GM19438 (cell line): ENCODE measurements at regions not wholly inside any gene's neighbourhood (a gene's known extent, or its start where the extent isn't known, plus 50 kb on each side); places are given as distances from the start of the nearest gene placed in this dataset.
"Not testable (repeated sequence)": the region's sequence is repeated elsewhere in the genome, so short reads cannot be mapped to it uniquely, and the experiment has no call there.

Experiments
- ATAC-seq: cut with Tn5 transposase; IDR thresholded peaks from one replicate; pipeline ENCODE4 v1.9.1; 2021; ENCODE audit warnings: low read depth; ENCODE audit not compliant: unreplicated experiment

DNA sequence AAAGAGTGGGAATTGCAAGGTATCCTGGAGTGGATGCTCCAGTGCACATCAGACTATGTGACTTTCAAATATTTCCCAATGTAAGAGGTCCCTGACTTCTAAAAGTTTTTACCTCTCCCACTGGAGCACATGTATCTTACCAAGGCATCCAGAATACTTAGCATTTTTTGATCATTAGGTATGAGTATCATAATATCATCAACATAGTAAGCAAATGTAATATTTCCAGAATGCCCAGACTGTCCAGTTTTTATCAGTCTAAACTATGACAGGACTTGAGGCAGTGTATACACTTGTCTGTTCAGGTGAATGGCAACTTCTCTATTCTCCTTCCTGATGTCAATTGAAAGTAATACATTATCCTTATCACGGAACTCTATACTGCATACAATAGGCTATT, 924.6 kb upstream of the GJE1 start:
- no peak for ATAC-seq

DNA sequence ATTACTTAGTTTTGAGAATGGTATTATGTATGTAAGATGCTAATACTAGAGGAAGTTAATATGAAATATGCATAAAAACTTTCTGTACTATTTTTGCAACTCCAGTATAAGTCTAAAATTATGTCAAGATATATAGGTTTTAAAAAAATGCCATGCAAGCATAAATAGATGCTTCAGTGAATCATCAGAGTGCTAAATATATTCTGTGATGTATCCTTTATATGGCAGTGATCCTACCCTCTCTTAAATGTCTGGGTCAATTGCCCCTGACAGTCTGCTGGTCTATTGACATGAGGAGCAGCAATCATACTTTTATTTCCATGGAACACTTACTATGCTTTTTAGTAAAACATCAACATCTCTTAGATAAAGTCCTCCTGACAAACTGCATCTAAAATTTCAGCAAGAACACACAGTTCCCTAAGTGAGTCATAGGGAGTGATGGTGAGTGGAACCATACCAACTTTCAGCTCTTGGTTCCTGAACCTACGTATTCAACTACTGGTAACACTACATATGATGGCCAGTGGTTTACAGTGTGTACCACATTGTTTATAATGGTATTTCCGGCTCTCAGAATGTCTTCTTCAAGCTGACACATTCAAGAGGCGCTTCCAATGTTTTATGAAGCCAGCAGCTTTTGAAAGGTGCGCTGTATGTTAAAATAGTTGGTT, 928.7 kb upstream of the GJE1 start:
- no peak for ATAC-seq

DNA sequence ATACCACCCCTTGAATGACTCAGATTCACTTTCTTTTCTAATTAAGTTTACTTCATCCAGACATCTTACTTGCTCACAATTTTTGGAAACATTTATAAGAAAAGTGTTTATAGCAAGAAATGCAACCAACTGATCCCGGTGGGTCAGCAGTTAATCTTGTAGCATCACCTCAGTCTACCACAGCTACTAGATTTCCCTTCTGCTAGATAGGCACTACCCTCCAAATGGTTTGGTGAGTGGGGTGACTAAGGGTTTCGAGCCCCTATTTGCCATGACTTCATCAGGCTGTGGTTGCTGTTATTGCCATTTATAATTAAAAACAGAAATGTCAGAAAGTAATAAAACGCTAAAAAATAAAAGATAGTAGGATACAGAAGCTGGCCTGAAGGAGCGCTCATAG, 930.1 kb upstream of the GJE1 start:
- no peak for ATAC-seq

DNA sequence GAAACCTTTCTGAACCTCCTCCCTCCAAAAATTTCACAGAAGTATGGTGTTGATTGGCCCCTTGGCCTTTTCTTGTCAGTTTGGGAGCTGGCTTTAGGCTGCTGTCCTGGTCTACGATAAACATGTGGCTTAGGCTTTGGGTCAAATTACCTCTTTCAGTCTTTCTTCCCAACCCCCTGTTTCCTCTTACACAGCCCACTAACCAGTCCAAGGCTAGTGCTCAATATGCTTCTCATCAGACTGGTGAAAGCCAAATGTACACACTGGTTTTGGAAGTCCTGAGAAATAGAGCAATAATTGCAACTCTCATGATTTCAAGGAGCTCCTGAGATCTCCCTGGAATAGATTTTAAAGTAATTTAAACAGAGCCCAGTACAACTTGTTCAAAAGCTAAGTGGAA, 933.7 kb upstream of the GJE1 start:
- ATAC-seq = no peak

DNA sequence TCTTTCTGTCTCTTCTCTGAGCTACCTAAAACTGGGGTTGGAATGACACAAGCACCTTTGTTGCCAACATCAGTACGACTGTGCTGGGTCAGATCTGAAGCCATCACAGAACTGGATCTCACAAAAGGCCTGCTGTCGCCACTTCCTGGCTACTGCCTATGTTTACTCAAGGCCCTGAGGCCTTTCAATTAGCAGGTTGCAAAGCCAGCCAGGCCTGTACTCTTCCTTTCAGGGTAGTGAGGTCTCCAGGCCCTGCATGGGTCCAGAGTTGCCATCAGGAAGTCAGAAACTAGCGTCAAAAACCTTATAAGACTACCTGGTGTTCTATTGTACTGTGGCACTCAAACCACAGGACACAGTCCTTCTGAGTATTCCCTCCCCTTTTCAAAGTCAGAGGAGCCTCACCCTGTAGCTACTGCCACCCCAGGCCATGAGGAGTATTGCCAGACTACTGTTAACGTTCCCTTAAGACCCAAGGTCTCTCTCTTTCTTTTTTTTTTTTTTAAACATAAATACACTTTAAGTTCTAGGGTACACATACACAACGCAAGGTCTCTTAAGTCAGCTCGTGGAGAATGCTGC, 937.4 kb upstream of the GJE1 start:
- ATAC-seq = no peak

DNA sequence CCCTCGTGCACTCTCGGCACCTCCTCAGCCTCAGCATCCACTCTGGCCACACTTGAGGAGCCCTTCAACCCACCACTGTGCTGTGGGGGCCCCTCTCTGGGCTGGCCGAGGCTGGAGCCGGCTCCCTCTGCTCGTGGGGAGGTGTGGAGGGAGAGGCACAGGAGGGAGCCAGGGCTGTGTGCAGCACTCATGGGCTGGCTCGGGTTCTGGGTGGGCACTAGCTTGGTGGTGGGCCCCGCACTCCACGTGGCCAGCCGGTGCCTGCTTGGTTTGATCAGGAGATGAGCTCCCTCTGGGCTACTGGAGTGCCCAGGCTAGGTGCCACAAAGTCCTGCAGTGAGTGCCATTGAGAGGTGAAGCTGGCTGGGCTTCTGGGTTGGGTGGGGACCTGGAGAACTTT, 949.4 kb upstream of the GJE1 start:
- ATAC-seq = no peak

DNA sequence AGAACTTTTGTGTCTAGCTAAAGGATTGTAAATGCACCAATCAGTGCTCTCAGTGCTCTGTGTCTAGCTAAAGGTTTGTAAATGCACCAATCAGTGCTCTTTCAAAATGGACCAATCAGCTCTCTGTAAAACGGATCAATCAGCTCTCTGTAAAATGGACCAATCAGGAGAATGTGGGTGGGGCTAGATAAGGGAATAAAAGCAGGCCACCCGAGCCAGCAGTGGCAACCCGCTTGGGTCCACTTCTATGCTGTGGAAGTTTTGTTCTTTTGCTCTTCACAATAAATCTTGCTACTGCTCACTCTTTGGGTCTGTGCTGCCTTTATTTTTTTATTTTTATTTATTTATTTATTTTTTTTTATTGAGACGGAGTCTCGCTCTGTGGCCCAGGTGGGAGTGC, 957.3 kb upstream of the GJE1 start:
- ATAC-seq = not testable (repeated sequence)

DNA sequence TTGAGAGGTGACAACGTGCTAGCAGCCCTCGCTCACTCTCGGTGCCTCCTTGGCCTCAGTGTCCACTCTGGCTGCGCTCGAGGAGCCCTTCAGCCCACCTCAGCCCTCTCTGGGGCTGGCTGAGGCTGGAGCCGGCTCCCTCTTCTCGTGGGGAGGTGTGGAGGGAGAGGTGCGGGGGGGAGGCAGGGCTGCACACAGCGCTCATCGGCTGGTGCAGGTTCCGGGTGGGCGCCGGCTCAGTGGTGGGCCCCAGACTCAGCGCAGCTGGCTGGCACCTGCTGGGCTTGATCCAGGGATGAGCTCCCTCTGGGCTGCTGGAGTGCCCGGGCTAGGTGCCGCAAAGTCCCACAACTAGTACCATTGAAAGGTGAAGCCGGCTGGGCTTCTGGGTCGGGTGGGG, 957.8 kb upstream of the GJE1 start:
- no peak for ATAC-seq

DNA sequence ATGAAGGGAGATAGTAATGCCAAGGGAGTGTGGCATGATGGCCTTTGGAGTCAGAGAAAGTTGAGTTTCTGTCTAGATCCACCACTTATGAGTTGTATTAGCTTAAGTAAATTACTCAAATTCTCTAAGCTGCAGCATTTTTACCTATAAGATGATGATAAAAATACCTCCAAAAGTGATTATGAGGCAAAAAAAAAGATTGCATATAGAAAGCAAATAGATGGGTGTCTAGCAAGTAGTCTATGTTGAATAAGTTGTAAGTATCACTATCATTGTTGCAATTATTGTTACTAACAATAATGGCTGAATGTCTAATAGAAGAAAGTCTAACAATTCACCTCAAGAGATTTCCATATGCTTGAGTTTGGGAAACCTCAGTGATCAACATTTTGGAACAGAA, 959.2 kb upstream of the GJE1 start:
- no peak for ATAC-seq

DNA sequence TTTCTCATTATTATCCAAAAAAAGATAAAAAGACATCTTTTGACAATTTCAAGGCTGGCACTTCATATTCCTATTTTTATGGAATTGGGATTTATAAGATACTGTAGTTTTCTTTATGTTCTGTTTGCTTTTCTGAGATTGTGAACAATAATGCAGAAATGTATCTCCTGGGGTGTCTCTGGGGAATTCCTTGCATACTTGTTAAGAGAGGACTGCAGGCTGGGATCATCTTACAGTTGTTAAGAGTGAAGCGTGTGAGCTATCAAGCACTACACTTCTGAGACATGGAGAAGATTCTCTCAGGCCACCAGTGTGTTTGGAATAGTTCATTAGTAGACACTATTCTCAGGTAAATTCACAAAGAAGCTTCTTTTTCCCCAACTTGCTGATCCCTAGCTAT, 963.3 kb upstream of the GJE1 start:
- no peak for ATAC-seq

DNA sequence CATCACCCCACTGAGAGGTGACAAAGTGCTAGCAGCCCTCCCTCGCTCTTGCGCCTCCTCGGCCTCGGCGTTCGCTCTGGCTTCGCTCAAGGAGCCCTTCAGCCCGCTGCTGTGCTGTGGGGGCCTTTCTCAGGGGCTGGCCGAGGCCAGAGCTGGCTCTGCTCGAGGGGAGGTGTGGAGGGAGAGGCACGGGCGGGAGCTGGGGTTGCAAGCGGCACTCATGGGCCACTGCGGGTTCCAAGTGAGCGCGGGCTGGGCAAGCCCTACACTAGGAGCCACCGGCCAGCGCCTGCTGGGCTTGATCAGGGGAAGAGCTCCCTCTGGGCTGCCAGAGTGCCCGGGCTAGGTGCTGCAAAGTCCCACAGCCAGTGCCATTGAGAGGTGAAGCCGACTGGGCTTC, 964.8 kb upstream of the GJE1 start:
- no peak for ATAC-seq

DNA sequence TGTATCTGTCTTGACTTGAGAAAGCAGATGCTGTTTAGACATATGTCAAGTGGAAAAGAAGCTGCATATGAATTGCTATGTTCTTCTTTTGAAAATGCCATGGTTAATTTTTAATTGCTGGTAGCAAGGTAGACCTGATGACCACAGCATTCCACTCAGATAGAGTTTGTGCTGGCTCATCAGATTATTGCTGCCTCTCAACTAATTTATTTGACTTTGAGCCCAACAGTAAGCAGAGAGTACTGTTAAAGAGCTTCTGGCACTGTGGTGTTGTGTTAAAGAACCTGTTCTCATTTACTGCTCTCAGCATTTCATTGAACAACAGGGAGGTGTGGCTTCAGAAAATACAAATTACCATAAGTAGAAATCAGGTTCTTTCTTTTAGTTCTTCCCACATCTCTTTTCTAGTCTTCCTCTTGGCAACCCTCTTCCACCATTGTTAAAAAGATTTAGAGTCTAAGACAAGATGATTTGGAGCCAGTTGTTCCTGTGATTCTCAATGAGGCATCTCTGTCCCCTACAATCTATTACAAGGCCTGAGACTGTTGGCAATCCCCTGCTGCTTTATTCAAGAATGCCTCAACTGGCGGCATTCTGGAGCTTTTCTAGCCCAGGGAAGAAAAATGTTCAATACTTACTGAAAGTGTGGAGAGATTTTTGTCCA, 967.6 kb upstream of the GJE1 start:
- no peak for ATAC-seq

DNA sequence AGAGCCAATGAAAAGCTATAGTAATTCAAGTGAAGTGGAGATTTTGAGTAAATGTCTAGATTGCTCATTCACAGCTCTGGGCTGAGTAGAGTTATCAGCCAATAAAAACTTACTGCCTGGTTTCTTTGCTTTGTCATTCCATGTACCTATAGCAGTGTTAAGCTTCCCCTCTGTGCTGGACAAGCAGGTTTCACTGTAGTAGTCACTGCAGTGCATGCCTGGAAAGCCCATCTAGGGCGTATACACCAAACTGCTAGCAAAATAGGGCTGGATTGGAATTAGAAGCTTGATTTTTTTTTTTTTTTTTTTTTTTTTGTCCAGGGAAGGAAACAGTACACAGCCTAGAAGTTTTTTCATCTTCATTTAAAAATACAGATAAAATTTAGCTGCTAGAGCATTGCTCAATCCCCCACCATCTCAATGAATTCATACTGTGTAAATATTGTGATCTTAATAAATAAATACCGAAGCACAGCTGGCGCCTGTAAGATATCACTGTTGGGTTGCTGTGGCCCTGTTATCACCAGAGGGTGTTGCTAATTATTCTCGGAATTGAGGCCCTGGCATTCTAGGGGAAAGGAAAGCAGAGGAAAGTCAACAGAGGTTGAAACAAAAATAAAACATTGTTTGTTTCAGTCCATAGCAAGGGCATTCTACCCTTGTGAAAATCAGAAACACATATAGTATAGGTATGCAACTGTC, 968.5 kb upstream of the GJE1 start:
- ATAC-seq = no peak

DNA sequence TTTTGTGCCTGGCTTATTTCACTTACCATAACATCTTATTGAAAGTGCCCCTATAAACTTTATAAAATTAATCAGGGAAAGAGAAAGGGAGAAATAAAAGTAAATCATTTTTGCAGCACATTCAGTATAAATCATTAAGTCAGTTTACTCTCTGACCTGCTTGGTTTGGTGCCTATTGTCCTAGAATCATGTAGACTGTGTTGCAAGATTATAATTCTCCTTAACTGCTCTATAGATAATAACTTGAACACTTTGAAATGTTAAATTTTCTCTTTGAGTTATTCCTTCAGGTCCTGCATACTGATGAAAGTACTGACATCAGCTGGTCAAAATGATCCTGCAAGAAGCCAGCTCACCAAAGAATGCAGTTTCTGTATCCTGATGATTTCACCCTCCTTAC, 969.6 kb upstream of the GJE1 start:
- ATAC-seq = no peak

DNA sequence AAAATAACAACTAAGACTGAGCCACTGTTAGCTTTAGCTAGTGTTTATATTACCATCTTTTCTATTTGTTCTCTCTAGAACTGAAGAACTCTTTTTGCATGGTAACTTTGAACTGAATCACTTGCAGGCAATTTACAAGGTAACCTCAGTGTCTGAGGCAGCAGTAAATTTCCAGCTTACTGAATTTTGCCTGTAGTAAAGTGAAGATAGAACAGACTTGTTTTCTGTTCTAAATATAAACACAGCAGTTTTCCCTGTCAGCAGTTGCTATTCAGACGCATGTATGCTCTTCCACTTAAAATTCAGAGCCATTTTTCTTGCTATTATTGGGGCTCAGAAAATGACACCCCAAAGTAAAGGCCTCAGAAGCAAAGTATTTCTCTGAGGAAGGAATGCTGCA, 974.0 kb upstream of the GJE1 start:
- ATAC-seq = no peak

DNA sequence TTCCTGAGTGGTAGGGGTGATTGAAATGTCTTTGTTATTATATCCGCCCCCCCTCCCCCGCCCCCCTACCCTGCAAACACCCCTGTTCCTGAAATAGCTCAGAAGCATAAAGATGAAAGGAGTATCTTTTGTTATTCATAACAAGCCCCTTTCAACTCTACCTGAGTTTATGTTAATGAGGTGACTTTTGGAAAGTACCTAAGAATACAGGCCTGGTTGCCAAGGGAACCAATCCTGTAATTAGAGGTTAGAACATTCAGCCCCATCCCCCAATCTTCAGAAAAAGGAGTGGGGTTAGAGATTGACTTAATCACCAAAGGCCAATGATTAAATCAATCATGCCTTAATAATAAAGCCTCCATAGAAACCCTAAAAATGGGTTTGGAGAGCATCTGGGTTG, 979.2 kb upstream of the GJE1 start:
- no peak for ATAC-seq

DNA sequence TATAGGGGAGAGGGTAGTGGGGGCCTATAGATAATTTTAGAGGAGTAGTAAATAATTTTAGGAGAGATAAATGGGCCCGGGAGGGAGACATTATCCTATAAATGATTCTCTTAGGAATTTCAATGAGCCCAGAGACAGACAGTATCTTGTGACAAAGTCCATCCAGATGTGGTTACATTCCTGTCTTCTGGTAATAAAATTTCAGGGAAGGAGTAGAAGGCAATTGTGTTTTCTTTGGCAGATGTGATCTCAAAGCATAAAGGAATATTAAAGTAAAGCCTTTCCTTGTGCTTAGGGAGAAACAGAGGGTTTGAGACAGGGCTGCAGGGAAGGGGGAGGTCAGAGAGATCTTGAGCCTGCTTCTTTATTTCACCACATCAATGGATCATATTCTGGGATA, 979.8 kb upstream of the GJE1 start:
- no peak for ATAC-seq

DNA sequence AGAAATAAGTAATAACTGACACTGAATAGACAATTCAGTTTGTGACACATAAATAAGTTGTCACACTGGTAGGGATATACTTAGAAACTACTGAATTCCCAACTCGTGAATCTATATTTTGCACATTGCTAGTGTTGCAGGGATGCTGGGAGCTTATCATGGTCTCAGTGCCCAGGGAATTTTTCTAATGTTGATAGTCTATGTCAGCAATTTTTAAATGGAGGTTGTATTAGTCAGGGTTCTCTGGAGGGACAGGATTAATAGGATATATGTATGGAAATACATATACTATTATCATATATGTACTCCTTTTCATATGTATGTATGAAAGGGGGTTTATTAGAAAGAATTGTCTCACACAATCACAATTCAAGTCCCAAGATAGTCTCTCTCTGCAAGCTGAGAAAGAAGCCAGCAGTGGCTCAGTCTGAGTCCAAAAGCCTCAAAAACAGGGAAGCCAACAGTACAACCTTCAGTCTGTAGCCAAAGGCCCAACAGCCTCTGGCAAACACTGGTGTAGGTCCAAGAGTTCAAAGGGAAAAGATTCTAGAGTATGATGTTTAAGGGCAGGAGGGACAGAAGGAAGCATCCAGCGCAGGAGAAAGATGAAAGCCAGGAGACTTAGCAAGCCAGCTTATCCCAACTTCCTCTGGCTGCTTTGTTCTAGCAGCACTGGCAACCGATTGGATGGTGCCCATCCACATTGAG, 980.9 kb upstream of the GJE1 start:
- ATAC-seq = no peak

DNA sequence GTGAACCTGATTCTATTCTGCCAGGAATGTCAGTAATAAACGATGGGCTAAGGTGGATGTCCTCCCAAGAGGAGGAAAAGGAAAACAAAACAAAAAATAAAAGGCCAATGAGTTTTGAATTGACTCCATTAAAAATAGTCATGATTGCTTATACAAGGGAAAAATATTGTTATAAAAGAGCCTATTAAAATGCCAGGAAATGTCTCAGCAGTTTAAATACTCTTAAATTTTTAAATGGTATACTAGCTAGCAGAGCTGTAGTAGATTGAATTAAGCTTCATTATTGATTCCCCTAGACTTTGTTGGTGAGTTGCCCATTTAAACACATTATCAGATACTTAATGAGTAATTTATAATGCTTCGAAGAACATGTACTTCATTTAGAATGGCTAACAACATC, 990.9 kb upstream of the GJE1 start:
- ATAC-seq = no peak

DNA sequence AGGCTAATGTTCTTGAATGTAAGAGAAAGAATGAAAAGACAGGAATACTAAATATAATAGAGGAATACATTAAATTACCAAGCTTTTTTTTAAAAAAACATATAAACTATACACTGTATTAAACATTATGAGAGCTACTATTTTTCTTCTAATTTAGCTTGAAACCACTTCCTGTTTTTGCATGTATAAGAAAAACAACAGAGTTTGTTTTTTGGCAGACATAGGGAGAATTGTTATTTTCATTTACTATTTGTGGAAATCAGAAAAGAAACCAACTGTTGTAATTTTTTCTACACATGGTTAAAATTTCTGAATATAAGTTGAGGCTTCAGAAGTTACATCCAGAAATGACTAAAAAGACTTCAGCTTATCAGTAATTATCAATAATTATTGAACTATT, 991.8 kb upstream of the GJE1 start:
- ATAC-seq = no peak

DNA sequence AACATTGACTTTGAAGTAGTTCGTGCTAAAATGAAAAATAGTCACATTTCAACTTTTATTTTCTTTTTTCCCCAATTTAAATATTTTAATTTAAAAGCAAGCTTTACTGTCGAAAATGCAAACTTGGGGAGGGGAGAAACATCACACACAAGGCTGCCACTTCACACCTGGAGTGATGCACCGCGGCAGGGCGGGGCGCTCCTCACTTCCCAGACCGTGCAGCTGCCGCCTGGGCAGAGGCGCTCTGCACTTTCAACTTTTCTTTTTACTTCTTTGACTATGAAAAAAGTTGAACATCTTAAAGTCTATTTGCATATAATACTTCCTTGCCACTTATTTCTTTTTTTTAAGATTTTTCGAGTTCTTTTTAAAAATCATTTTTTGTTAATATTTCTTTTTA, 993.3 kb upstream of the GJE1 start:
- no peak for ATAC-seq
